Left hindlimb (tissue), 1 donor: ENCODE measurements at regions not wholly inside any gene's neighbourhood (a gene's known extent, or its start where the extent isn't known, plus 50 kb on each side); places are given as distances from the start of the nearest gene placed in this dataset.
"Not testable (repeated sequence)": the region's sequence is repeated elsewhere in the genome, so short reads cannot be mapped to it uniquely, and the experiment has no call there.

Experiments
- DNase-seq: peaks from one replicate; pipeline ENCODE4 v3.0.0-alpha.2; 2018

GRCh38 chr16:77488652-77489051, 53.8 kb upstream of the ADAMTS18 start:
- DNase-seq = no peak

- no peak for DNase-seq
Measured at GRCh38 chr16:77491091-77491490, 56.3 kb upstream of the ADAMTS18 start.

- DNase-seq = no peak
Measured at GRCh38 chr16:77496934-77497333, 62.1 kb upstream of the ADAMTS18 start.

GRCh38 chr16:77499373-77500285, 64.8 kb upstream of the ADAMTS18 start:
- peak; percentile 56 for DNase-seq

- DNase-seq = no peak
Measured at GRCh38 chr16:77500286-77500598, 65.4 kb upstream of the ADAMTS18 start.

- no peak for DNase-seq
Measured at GRCh38 chr16:77500934-77501664, 66.3 kb upstream of the ADAMTS18 start.

GRCh38 chr16:77502448-77502847, 67.6 kb upstream of the ADAMTS18 start:
- no peak for DNase-seq

- DNase-seq = not testable (repeated sequence)
Measured at GRCh38 chr16:77506492-77506891, 71.7 kb upstream of the ADAMTS18 start.

- DNase-seq = no peak
Measured at GRCh38 chr16:77509051-77509450, 74.2 kb upstream of the ADAMTS18 start.

GRCh38 chr16:77509796-77510195, 75.0 kb upstream of the ADAMTS18 start:
- no peak for DNase-seq

- no peak for DNase-seq
Measured at GRCh38 chr16:77511053-77511452, 76.2 kb upstream of the ADAMTS18 start.

- DNase-seq = no peak
Measured at GRCh38 chr16:77514500-77515220, 79.8 kb upstream of the ADAMTS18 start.

- not testable (repeated sequence) for DNase-seq
Measured at GRCh38 chr16:77525226-77525625, 90.4 kb upstream of the ADAMTS18 start.

- no peak for DNase-seq
Measured at GRCh38 chr16:77531752-77532151, 96.9 kb upstream of the ADAMTS18 start.

- peak; percentile 47 for DNase-seq
Measured at GRCh38 chr16:77536809-77537208, 102.0 kb upstream of the ADAMTS18 start.

- no peak for DNase-seq
Measured at GRCh38 chr16:77539421-77540034, 104.7 kb upstream of the ADAMTS18 start.

- DNase-seq = no peak
Measured at GRCh38 chr16:77540646-77541045, 105.8 kb upstream of the ADAMTS18 start.

- DNase-seq = no peak
Measured at GRCh38 chr16:77541165-77541564, 106.3 kb upstream of the ADAMTS18 start.

GRCh38 chr16:77548151-77548550, 113.3 kb upstream of the ADAMTS18 start:
- no peak for DNase-seq

GRCh38 chr16:77548766-77549165, 113.9 kb upstream of the ADAMTS18 start:
- no peak for DNase-seq

GRCh38 chr16:77549876-77550275, 115.0 kb upstream of the ADAMTS18 start:
- no peak for DNase-seq

- no peak for DNase-seq
Measured at GRCh38 chr16:77551357-77551756, 116.5 kb upstream of the ADAMTS18 start.

GRCh38 chr16:77553130-77553529, 118.3 kb upstream of the ADAMTS18 start:
- no peak for DNase-seq
